ENCODE measurements at regions not wholly inside any gene's neighbourhood (a gene's known extent, or its start where the extent isn't known, plus 50 kb on each side); places are given as distances from the start of the nearest gene placed in this dataset.

GRCh38 chr10:131748191-131748590 is 152.6 kb upstream of the PPP2R2D start:
- H3K9me3 ChIP-seq = no peaks in the 10 kb centered on the region
- H3K4me1 ChIP-seq = no peaks in the 10 kb centered on the region
- no peak for TF ChIP-seq CTCF (IDR thresholded peaks at IDR 0.05)
- no peak for TF ChIP-seq POLR2A (IDR thresholded peaks at IDR 0.05)
- H3K4me3 ChIP-seq = no peak overlapping the region
- DNase-seq = peak in 1 of 3 donors; percentile 27
- no peaks in the 10 kb centered on the region for H3K27me3 ChIP-seq
- no peak overlapping the region for H3K27ac ChIP-seq
- H3K36me3 ChIP-seq = no peaks in the 10 kb centered on the region

- no peak overlapping the region for H3K4me3 ChIP-seq
- H3K36me3 ChIP-seq = no peaks in the 10 kb centered on the region
- no peak overlapping the region for H3K27ac ChIP-seq
- no peaks in the 10 kb centered on the region for H3K9me3 ChIP-seq
- TF ChIP-seq CTCF (IDR thresholded peaks at IDR 0.05) (no peak), POLR2A (IDR thresholded peaks at IDR 0.05) (no peak)
- no peaks in the 10 kb centered on the region for H3K27me3 ChIP-seq
- H3K4me1 ChIP-seq = no peaks in the 10 kb centered on the region
- peak in 1 of 3 donors; percentile 56 for DNase-seq
Measured at GRCh38 chr10:131748831-131749766, 151.7 kb upstream of the PPP2R2D start.

- no peaks in the 10 kb centered on the region for H3K4me1 ChIP-seq
- TF ChIP-seq POLR2A (IDR thresholded peaks at IDR 0.05) (no peak), CTCF (IDR thresholded peaks at IDR 0.05) (no peak)
- no peaks in the 10 kb centered on the region for H3K9me3 ChIP-seq
- DNase-seq = peak in 1 of 3 donors; percentile 26
- no peaks in the 10 kb centered on the region for H3K27me3 ChIP-seq
- no peaks in the 10 kb centered on the region for H3K36me3 ChIP-seq
- no peak overlapping the region for H3K4me3 ChIP-seq
- no peak overlapping the region for H3K27ac ChIP-seq
Measured at GRCh38 chr10:131749767-131750142, 151.1 kb upstream of the PPP2R2D start.

GRCh38 chr10:131750171-131750895 is 150.5 kb upstream of the PPP2R2D start:
- Histone ChIP-seq H3K27ac (no peak overlapping the region), H3K36me3 (no peaks in the 10 kb centered on the region), H3K9me3 (no peaks in the 10 kb centered on the region), H3K4me3 (no peak overlapping the region), H3K27me3 (no peaks in the 10 kb centered on the region), H3K4me1 (no peaks in the 10 kb centered on the region)
- TF ChIP-seq POLR2A (IDR thresholded peaks at IDR 0.05) (no peak), CTCF (IDR thresholded peaks at IDR 0.05) (no peak)
- peak in 1 of 3 donors; percentile 23 for DNase-seq

GRCh38 chr10:131750973-131751826 is 149.6 kb upstream of the PPP2R2D start:
- DNase-seq = peak in 1 of 3 donors; percentile 32
- TF ChIP-seq CTCF (IDR thresholded peaks at IDR 0.05) (no peak), POLR2A (IDR thresholded peaks at IDR 0.05) (no peak)

More at GRCh38 chr10:131750973-131751826, 149.6 kb upstream of the PPP2R2D start:
- no peaks in the 10 kb centered on the region for H3K4me1 ChIP-seq
- H3K9me3 ChIP-seq = no peaks in the 10 kb centered on the region
- H3K4me3 ChIP-seq = no peak overlapping the region
- H3K27ac ChIP-seq = no peak overlapping the region
- no peaks in the 10 kb centered on the region for H3K27me3 ChIP-seq
- no peaks in the 10 kb centered on the region for H3K36me3 ChIP-seq

All from Peyer's patch (tissue), 4 donors.